Naive thymus-derived CD8-positive, alpha-beta T cell (primary cell): ENCODE measurements at regions not wholly inside any gene's neighbourhood (a gene's known extent, or its start where the extent isn't known, plus 50 kb on each side); places are given as distances from the start of the nearest gene placed in this dataset.

ENCODE experiments used
- ATAC-seq, 2 donors: fragments of 150-1000 bp; cut with Tn5 transposase in 1 of 2; sonication (Bioruptor Pico), chemical (Tn5 transposase) in 1 of 2; 1 replicate in 1 of 2; 2 replicates in 1 of 2; pipeline ENCODE4 v1.10.0; 2021; ENCODE audit warnings: mild to moderate bottlenecking in 2 of 2, moderate library complexity in 2 of 2
- POLR2A ChIA-PET: fragments of 350-600 bp; sonication (Branson Sonifier 250); formaldehyde crosslinking; loops from one replicate; lab custom pipeline; 2021; ENCODE audit warnings: antibody characterized with exemption; lab: Charles Lee
- DNase-seq, 10 donors: peaks; one replicate each; pipeline versions ENCODE4 v3.0.0 to v3.0.0-alpha.2; 2020 to 2022
- H3K27ac Mint-ChIP-seq, 10 donors: one replicate each; pipeline ENCODE4 v1.8.0; 2020 to 2022; ENCODE audit warnings: mild to moderate bottlenecking in 10 of 10, mixed read lengths in 10 of 10, moderate library complexity in 4 of 10, inconsistent platforms in 1 of 10
- H3K27me3 Mint-ChIP-seq, 5 donors: one replicate each; pipeline ENCODE4 v1.8.0; 2021 to 2022; ENCODE audit warnings: mixed read lengths in 5 of 5
- H3K36me3 Mint-ChIP-seq, 3 donors: one replicate each; pipeline ENCODE4 v1.8.0; 2020 to 2022; ENCODE audit warnings: mixed read lengths in 3 of 3, mild to moderate bottlenecking in 2 of 3, inconsistent platforms in 1 of 3
- H3K4me1 Mint-ChIP-seq, 4 donors: one replicate each; pipeline ENCODE4 v1.8.0; 2021 to 2022; ENCODE audit warnings: mixed read lengths in 4 of 4
- H3K4me3 Mint-ChIP-seq, 10 donors: one replicate each; pipeline ENCODE4 v1.8.0; 2020 to 2022; ENCODE audit warnings: mild to moderate bottlenecking in 10 of 10, mixed read lengths in 10 of 10, moderate library complexity in 6 of 10, inconsistent platforms in 1 of 10
- H3K9me3 Mint-ChIP-seq, 9 donors: one replicate each; pipeline ENCODE4 v1.8.0; 2020 to 2022; ENCODE audit warnings: mixed read lengths in 9 of 9, mild to moderate bottlenecking in 3 of 9, inconsistent platforms in 1 of 9, moderate library complexity in 1 of 9

DNA sequence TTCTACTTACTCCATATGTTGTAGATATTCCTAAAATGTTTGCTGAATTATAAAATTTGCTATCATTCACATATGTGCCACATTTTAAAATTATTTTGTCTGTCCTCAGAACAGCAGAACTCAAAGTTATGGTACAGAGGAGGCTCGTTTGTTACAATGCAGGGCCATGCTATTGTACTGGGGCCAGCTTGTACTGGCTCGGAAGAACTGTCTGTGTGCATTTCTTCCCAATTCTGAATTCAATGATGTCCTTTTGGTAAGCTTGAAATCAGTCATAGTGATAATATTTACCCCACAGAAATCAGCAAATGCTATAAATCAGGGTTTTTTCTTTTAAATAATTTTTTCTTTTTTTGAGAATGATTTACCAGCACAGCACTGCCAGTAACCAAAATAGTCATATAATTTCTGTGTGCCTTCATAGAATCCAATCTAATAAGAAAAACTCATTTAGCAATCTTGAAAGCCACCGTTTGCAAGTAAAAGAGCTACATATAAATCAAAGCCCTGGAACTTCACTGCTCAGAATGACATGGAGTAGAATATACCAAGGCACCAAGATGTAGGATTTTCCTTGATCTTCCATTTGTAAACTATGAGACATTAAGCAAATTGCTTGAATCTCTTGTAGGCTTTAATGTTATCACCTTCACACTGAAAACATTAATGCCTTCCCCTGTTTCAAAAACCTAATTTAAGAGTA lies 90.7 kb upstream of the EPHA4 start:
- Mint-ChIP-seq H3K4me1 (no peaks in the 10 kb centered on the region), H3K36me3 (no peaks in the 10 kb centered on the region), H3K27ac (no peak overlapping the region), H3K9me3 (peaks cover 0 to 17% (median 6%) of the 10 kb centered on the region in 9 donors), H3K4me3 (no peak overlapping the region), H3K27me3 (peaks cover 0 to 9% (median 0%) of the 10 kb centered on the region in 5 donors)
- POLR2A ChIA-PET = no interaction called here
- DNase-seq (no peak), ATAC-seq (no peak)

DNA sequence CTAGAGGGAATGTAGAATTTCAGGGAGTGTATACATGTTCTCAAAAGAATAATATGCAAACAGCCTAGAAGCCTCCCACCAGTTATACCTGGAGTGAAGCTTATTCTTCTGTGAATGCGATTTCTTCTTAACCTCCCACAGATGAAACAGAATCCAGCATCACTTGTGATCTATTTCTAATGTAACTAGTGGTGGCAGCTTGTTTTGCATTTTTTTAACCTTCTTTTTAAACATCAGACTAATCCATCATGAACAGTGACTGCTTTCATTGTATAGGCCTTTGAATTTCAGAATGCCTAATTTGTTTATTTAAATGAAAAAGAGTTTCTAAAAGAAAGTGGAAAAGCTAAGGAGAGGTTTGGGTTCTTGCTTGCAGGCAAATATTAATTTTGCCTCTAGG lies 85.7 kb upstream of the EPHA4 start:
- Mint-ChIP-seq H3K9me3 (peaks cover 0 to 8% (median 0%) of the 10 kb centered on the region in 9 donors), H3K27ac (no peak overlapping the region), H3K27me3 (peaks cover 0 to 3% (median 0%) of the 10 kb centered on the region in 5 donors), H3K4me3 (no peak overlapping the region), H3K36me3 (no peaks in the 10 kb centered on the region), H3K4me1 (no peaks in the 10 kb centered on the region)
- no peak for DNase-seq
- POLR2A ChIA-PET = no interaction called here
- ATAC-seq = no peak

GRCh38 chr2:221655300-221655699 lies 83.2 kb upstream of the EPHA4 start:
- H3K27ac Mint-ChIP-seq = no peak overlapping the region
- POLR2A ChIA-PET = no interaction called here
- ATAC-seq (no peak), DNase-seq (no peak)
- peaks cover 0 to 3% (median 0%) of the 10 kb centered on the region in 5 donors for H3K27me3 Mint-ChIP-seq
- H3K4me1 Mint-ChIP-seq = no peaks in the 10 kb centered on the region
- H3K36me3 Mint-ChIP-seq = no peaks in the 10 kb centered on the region
- no peak overlapping the region for H3K4me3 Mint-ChIP-seq
- H3K9me3 Mint-ChIP-seq = peaks cover 0 to 3% (median 0%) of the 10 kb centered on the region in 9 donors

DNA sequence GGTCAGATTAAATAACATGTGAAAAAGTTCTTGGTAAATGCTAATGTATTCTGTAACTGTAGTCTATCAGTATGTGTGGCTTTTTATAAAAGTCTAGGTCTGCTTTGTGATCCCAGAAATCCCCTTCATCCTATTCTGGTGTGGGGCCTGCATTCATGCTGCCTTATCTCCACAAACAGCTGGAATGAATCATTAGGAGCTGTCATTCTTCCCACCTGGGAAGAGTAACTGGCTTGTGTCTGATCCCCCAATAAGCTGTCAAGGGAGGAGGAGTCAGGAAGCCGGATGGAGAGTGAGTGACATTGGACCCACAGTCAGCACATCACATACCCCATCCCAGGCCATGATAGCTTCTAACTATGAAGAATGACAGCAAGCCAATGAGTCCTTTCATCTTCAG lies 81.1 kb upstream of the EPHA4 start:
- no peak overlapping the region for H3K27ac Mint-ChIP-seq
- POLR2A ChIA-PET = no interaction called here
- no peak for DNase-seq
- peaks cover 0 to 2% (median 0%) of the 10 kb centered on the region in 9 donors for H3K9me3 Mint-ChIP-seq
- peaks cover 0 to 5% (median 0%) of the 10 kb centered on the region in 5 donors for H3K27me3 Mint-ChIP-seq
- no peaks in the 10 kb centered on the region for H3K36me3 Mint-ChIP-seq
- H3K4me1 Mint-ChIP-seq = no peaks in the 10 kb centered on the region
- ATAC-seq = no peak
- H3K4me3 Mint-ChIP-seq = no peak overlapping the region

GRCh38 chr2:221649051-221649775 lies 77.1 kb upstream of the EPHA4 start:
- Mint-ChIP-seq H3K27ac (no peak overlapping the region), H3K4me3 (no peak overlapping the region), H3K36me3 (no peaks in the 10 kb centered on the region), H3K9me3 (peaks cover 0 to 19% (median 2%) of the 10 kb centered on the region in 9 donors), H3K27me3 (peaks cover 0 to 5% (median 3%) of the 10 kb centered on the region in 5 donors), H3K4me1 (no peaks in the 10 kb centered on the region)
- ATAC-seq (no peak), DNase-seq (no peak)
- POLR2A ChIA-PET = no interaction called here

GRCh38 chr2:221642447-221642846 lies 70.3 kb upstream of the EPHA4 start:
- no peak overlapping the region for H3K27ac Mint-ChIP-seq
- peaks cover 0 to 5% (median 0%) of the 10 kb centered on the region in 5 donors for H3K27me3 Mint-ChIP-seq
- POLR2A ChIA-PET = no interaction called here
- ATAC-seq = no peak
- H3K4me3 Mint-ChIP-seq = no peak overlapping the region
- H3K36me3 Mint-ChIP-seq = peaks cover 0 to 5% (median 0%) of the 10 kb centered on the region in 3 donors
- no peaks in the 10 kb centered on the region for H3K4me1 Mint-ChIP-seq
- no peak for DNase-seq
- H3K9me3 Mint-ChIP-seq = peaks cover 0 to 23% (median 5%) of the 10 kb centered on the region in 9 donors

- Mint-ChIP-seq H3K27me3 (peaks cover 0 to 4% (median 0%) of the 10 kb centered on the region in 5 donors), H3K9me3 (peaks cover 0 to 20% (median 5%) of the 10 kb centered on the region in 9 donors), H3K4me1 (no peaks in the 10 kb centered on the region), H3K27ac (no peak overlapping the region), H3K36me3 (peaks cover 0 to 5% (median 0%) of the 10 kb centered on the region in 3 donors), H3K4me3 (no peak overlapping the region)
- no peak for DNase-seq
- POLR2A ChIA-PET = no interaction called here
- ATAC-seq = no peak
Measured at GRCh38 chr2:221641181-221641871, 69.2 kb upstream of the EPHA4 start.

GRCh38 chr2:221640686-221641085 lies 68.6 kb upstream of the EPHA4 start:
- peaks cover 0 to 3% (median 0%) of the 10 kb centered on the region in 5 donors for H3K27me3 Mint-ChIP-seq
- POLR2A ChIA-PET = no interaction called here
- peaks cover 0 to 5% (median 0%) of the 10 kb centered on the region in 3 donors for H3K36me3 Mint-ChIP-seq
- H3K9me3 Mint-ChIP-seq = peaks cover 0 to 20% (median 5%) of the 10 kb centered on the region in 9 donors
- ATAC-seq (no peak), DNase-seq (no peak)
- no peaks in the 10 kb centered on the region for H3K4me1 Mint-ChIP-seq
- H3K27ac Mint-ChIP-seq = no peak overlapping the region
- no peak overlapping the region for H3K4me3 Mint-ChIP-seq

GRCh38 chr2:221637851-221638250 lies 65.7 kb upstream of the EPHA4 start:
- POLR2A ChIA-PET = no interaction called here
- peaks cover 0 to 3% (median 0%) of the 10 kb centered on the region in 5 donors for H3K27me3 Mint-ChIP-seq
- H3K36me3 Mint-ChIP-seq = peaks cover 0 to 5% (median 0%) of the 10 kb centered on the region in 3 donors
- ATAC-seq (no peak), DNase-seq (no peak)
- H3K4me1 Mint-ChIP-seq = no peaks in the 10 kb centered on the region
- no peak overlapping the region for H3K4me3 Mint-ChIP-seq
- no peak overlapping the region for H3K27ac Mint-ChIP-seq
- peaks cover 0 to 20% (median 5%) of the 10 kb centered on the region in 9 donors for H3K9me3 Mint-ChIP-seq

DNA sequence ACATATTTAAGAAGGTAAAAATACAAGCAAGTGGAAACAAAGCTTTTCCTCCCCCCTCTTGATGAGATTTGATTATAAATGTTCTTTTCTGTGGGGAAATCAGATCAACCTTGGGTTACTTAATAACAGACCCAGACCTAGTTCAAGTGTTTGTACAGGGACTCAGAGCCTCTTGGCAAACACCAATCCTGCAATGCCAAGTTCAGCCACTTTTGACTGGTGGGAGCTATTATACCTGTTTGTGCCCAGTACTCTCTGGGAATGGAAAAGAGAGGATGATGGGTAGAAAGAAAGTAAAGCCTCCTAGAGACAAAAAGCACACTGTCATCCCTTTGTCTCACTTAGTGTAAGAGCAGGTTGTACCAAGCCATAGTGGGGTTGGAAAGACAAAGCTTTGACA lies 63.8 kb upstream of the EPHA4 start:
- Mint-ChIP-seq H3K9me3 (peaks cover 0 to 13% (median 0%) of the 10 kb centered on the region in 9 donors), H3K27me3 (peaks cover 0 to 3% (median 0%) of the 10 kb centered on the region in 5 donors), H3K27ac (no peak overlapping the region), H3K4me3 (no peak overlapping the region), H3K4me1 (no peaks in the 10 kb centered on the region), H3K36me3 (no peaks in the 10 kb centered on the region)
- POLR2A ChIA-PET = no interaction called here
- ATAC-seq = no peak
- no peak for DNase-seq

GRCh38 chr2:221629468-221629867 lies 57.4 kb upstream of the EPHA4 start:
- no peaks in the 10 kb centered on the region for H3K4me1 Mint-ChIP-seq
- POLR2A ChIA-PET = no interaction called here

DNA sequence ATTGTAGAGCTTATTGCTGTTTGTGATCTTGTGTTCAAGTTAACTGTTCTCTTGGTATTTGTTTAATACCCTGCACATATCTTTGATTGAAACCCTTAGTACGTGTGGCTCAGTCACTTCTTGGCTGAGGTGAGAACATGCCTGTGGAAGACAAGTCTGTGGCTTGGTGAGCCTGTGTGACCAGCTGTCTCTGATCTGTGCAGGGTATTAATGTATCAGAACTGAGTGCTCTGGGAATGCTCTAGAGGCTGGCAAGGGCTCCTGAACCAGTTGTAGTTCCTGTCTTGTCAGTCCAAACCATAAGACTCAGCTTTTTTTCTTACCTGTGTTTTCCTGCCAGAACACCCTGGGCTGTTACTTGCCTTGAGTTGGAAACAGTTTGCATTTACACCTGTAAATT lies 52.4 kb upstream of the EPHA4 start:
- peaks cover 0 to 4% (median 1%) of the 10 kb centered on the region in 5 donors for H3K27me3 Mint-ChIP-seq
- no peaks in the 10 kb centered on the region for H3K4me1 Mint-ChIP-seq
- no peaks in the 10 kb centered on the region for H3K36me3 Mint-ChIP-seq
- POLR2A ChIA-PET = no interaction called here
- H3K27ac Mint-ChIP-seq = no peak overlapping the region
- DNase-seq (no peak), ATAC-seq (no peak)
- H3K9me3 Mint-ChIP-seq = no peaks in the 10 kb centered on the region
- H3K4me3 Mint-ChIP-seq = no peak overlapping the region

More at GRCh38 chr2:221629468-221629867, 57.4 kb upstream of the EPHA4 start:
- H3K27me3 Mint-ChIP-seq = no peaks in the 10 kb centered on the region
- H3K9me3 Mint-ChIP-seq = no peaks in the 10 kb centered on the region
- ATAC-seq = no peak
- no peaks in the 10 kb centered on the region for H3K36me3 Mint-ChIP-seq
- H3K27ac Mint-ChIP-seq = no peak overlapping the region
- no peak overlapping the region for H3K4me3 Mint-ChIP-seq
- no peak for DNase-seq
